OCI-LY3 (cell line): ENCODE measurements at regions not wholly inside any gene's neighbourhood (a gene's known extent, or its start where the extent isn't known, plus 50 kb on each side); places are given as distances from the start of the nearest gene placed in this dataset.

Source experiments
- H2AFZ ChIP-seq: fragments of 200-600, 300-600 bp; shearing (Covaris generic); 2 replicates; pipeline ENCODE4 v1.6.0; 2014; ENCODE audit warnings: antibody characterized with exemption, low read depth, low read length
- H3K27ac ChIP-seq: fragments of 200-600, 300-600 bp; sonication (generic); 2 replicates; pipeline ENCODE4 v1.5.1; 2014; ENCODE audit warnings: mild to moderate bottlenecking, low read length, moderate library complexity, mixed read lengths
- H3K27me3 ChIP-seq: fragments of 200-600, 300-600 bp; sonication (generic); 2 replicates; pipeline ENCODE4 v1.6.1; 2014; ENCODE audit warnings: low read depth, low read length, mixed read lengths
- H3K36me3 ChIP-seq: fragments of 200-600, 300-600 bp; sonication (generic); replicated peaks from 2 replicates; pipeline ENCODE3; 2014; ENCODE audit warnings: low read depth, low read length, mixed read lengths
- H3K4me1 ChIP-seq: fragments of 300-600, 200-600 bp; sonication (generic); 2 replicates; pipeline ENCODE4 v1.6.1; 2014; ENCODE audit warnings: low read length, mixed read lengths
- H3K4me2 ChIP-seq: fragments of 200-600, 300-600 bp; sonication (generic); 2 replicates; pipeline ENCODE4 v1.6.1; 2014; ENCODE audit warnings: low read length, mixed read lengths
- H3K4me3 ChIP-seq: fragments of 300-600, 200-600 bp; sonication (generic); 2 replicates; pipeline ENCODE4 v1.5.1; 2014; ENCODE audit warnings: antibody characterized with exemption, mild to moderate bottlenecking, low read length, moderate library complexity
- H3K79me2 ChIP-seq: fragments of 300-600, 200-600 bp; shearing (Covaris generic); 2 replicates; pipeline ENCODE4 v1.6.1; 2014; ENCODE audit warnings: mild to moderate bottlenecking, low read length, mixed read lengths
- H3K9ac ChIP-seq: fragments of 300-600, 200-600 bp; shearing (Covaris generic); 2 replicates; pipeline ENCODE4 v1.6.0; 2014; ENCODE audit warnings: mild to moderate bottlenecking, low read length, moderate library complexity
- H3K9me3 ChIP-seq: fragments of 200-600, 300-600 bp; shearing (Covaris generic); 2 replicates; pipeline ENCODE4 v1.6.1; 2014; ENCODE audit warnings: low read length, mixed read lengths; ENCODE audit not compliant: insufficient read depth
- H4K20me1 ChIP-seq: fragments of 200-600, 300-600 bp; sonication (generic); 2 replicates; pipeline ENCODE4 v1.6.1; 2016; ENCODE audit warnings: low read length, mixed read lengths; ENCODE audit not compliant: insufficient read depth
- CTCF ChIP-seq: fragments of 200-600, 300-600 bp; sonication (generic); IDR thresholded peaks from 2 replicates; pipeline ENCODE4 v1.5.1; 2014; ENCODE audit warnings: antibody characterized with exemption, low read length, low read depth
- EZH2phosphoT487 ChIP-seq: fragments of 200-600 bp; shearing (Covaris generic); IDR thresholded peaks from 2 replicates; pipeline ENCODE4 v1.6.1; 2018; ENCODE audit warnings: antibody characterized with exemption, mixed run types, low read depth

- Histone ChIP-seq H3K79me2 (no peaks in the 10 kb centered on the region), H3K9ac (no peak overlapping the region), H2AFZ (no peak overlapping the region), H3K4me1 (no peaks in the 10 kb centered on the region), H3K27ac (no peak overlapping the region), H3K9me3 (no peaks in the 10 kb centered on the region), H3K4me2 (no peak overlapping the region), H3K4me3 (no peak overlapping the region), H3K36me3 (no peaks in the 10 kb centered on the region), H3K27me3 (peaks cover 15% of the 10 kb centered on the region), H4K20me1 (no peaks in the 10 kb centered on the region)
- TF ChIP-seq CTCF: no peak
- TF ChIP-seq EZH2phosphoT487: no peak
Observed at GRCh38 chr18:8484951-8485350, 124.3 kb upstream of the RAB12 start.

GRCh38 chr18:8489761-8490160 is 119.5 kb upstream of the RAB12 start:
- no peak overlapping the region for H3K4me3 ChIP-seq
- no peak overlapping the region for H2AFZ ChIP-seq
- H3K9me3 ChIP-seq: no peaks in the 10 kb centered on the region
- H3K9ac ChIP-seq: no peak overlapping the region
- H3K4me1 ChIP-seq: no peaks in the 10 kb centered on the region
- H3K27me3 ChIP-seq: peaks cover 23% of the 10 kb centered on the region
- H4K20me1 ChIP-seq: no peaks in the 10 kb centered on the region
- H3K36me3 ChIP-seq: no peaks in the 10 kb centered on the region
- H3K79me2 ChIP-seq: no peaks in the 10 kb centered on the region
- H3K4me2 ChIP-seq: no peak overlapping the region
- no peak overlapping the region for H3K27ac ChIP-seq
- no peak for TF ChIP-seq CTCF

GRCh38 chr18:8491516-8491915 is 117.7 kb upstream of the RAB12 start:
- no peaks in the 10 kb centered on the region for H3K79me2 ChIP-seq
- H3K27me3 ChIP-seq: peaks cover 22% of the 10 kb centered on the region
- TF ChIP-seq CTCF: no peak
- TF ChIP-seq EZH2phosphoT487: no peak
- H3K9ac ChIP-seq: no peak overlapping the region
- no peak overlapping the region for H3K27ac ChIP-seq
- no peaks in the 10 kb centered on the region for H4K20me1 ChIP-seq
- H3K4me2 ChIP-seq: no peak overlapping the region
- H3K36me3 ChIP-seq: no peaks in the 10 kb centered on the region
- H3K4me1 ChIP-seq: no peaks in the 10 kb centered on the region
- no peaks in the 10 kb centered on the region for H3K9me3 ChIP-seq
- H2AFZ ChIP-seq: no peak overlapping the region
- H3K4me3 ChIP-seq: no peak overlapping the region

- no peak overlapping the region for H3K27ac ChIP-seq
- no peaks in the 10 kb centered on the region for H3K9me3 ChIP-seq
- no peaks in the 10 kb centered on the region for H3K79me2 ChIP-seq
- no peaks in the 10 kb centered on the region for H4K20me1 ChIP-seq
- H3K36me3 ChIP-seq: no peaks in the 10 kb centered on the region
- no peak overlapping the region for H2AFZ ChIP-seq
- no peak overlapping the region for H3K4me2 ChIP-seq
- peaks cover 22% of the 10 kb centered on the region for H3K27me3 ChIP-seq
- H3K4me3 ChIP-seq: no peak overlapping the region
- no peaks in the 10 kb centered on the region for H3K4me1 ChIP-seq
- H3K9ac ChIP-seq: no peak overlapping the region
- TF ChIP-seq CTCF (no peak), EZH2phosphoT487 (no peak)
Observed at GRCh38 chr18:8493141-8493540, 116.1 kb upstream of the RAB12 start.
